NCI-H748 (cell line): ENCODE measurements at regions not wholly inside any gene's neighbourhood (a gene's known extent, or its start where the extent isn't known, plus 50 kb on each side); places are given as distances from the start of the nearest gene placed in this dataset.

Experiments used
- DNase-seq: peaks from one replicate; lab custom pipeline; 2025; ENCODE audit not compliant: unreplicated experiment; lab: John Stamatoyannopoulos, UW

- DNase-seq: no peak
Measured at GRCh38 chr2:12274591-12274990, 442.1 kb upstream of the TRIB2 start.

- no peak for DNase-seq
Measured at GRCh38 chr2:12277241-12278034, 439.3 kb upstream of the TRIB2 start.

DNA sequence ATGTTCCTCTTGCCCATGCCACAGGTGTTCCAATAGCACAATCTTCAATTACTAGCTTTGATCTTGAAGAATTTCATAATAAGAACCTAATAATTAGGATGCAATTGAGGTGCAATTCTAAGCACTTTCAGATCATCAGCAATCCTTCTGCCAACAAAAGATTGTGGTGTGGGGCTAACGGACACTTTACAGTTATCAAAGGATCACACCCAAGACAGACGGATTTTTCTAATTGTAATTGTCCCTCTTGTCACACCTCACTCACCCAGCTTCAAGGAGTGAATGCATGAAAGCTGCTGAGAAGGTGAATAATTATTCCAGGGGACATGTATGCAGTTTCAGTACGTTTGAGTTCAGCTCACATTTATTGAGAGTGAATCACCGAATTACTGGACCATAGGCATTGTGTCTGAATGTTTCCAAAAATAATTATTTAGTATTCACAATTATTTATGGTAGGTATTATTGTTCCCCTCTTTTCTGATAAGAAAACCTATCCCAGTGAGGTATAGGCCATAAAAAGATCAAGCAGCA lies 438.5 kb upstream of the TRIB2 start:
- no peak for DNase-seq

GRCh38 chr2:12282780-12283695 lies 433.7 kb upstream of the TRIB2 start:
- DNase-seq: no peak

- DNase-seq: no peak
Measured at GRCh38 chr2:12284037-12284436, 432.7 kb upstream of the TRIB2 start.

- DNase-seq: no peak
Measured at GRCh38 chr2:12284487-12284886, 432.2 kb upstream of the TRIB2 start.

DNA sequence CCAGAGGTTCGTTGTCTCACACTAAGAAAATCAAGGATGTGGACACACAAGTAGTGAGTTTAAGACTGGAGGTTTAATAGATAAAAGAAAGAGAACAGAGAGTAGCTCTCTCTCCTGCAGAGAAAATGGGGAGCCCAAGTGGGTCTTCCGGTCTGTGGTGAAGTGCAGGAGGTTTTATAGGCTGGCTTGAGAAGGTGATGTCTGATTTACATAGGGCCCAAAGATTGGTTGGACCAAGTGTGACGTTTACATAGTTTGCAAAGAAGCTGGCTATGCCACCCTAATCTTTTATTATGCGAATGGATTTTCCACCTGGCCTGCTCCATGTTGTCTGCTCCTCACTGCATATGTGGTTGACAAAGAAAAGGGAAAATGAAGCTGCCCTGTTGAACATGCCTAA lies 430.4 kb upstream of the TRIB2 start:
- peak; percentile 9 for DNase-seq

- no peak for DNase-seq
Measured at GRCh38 chr2:12287220-12287751, 429.4 kb upstream of the TRIB2 start.

GRCh38 chr2:12288048-12288447 lies 428.7 kb upstream of the TRIB2 start:
- DNase-seq: no peak

DNA sequence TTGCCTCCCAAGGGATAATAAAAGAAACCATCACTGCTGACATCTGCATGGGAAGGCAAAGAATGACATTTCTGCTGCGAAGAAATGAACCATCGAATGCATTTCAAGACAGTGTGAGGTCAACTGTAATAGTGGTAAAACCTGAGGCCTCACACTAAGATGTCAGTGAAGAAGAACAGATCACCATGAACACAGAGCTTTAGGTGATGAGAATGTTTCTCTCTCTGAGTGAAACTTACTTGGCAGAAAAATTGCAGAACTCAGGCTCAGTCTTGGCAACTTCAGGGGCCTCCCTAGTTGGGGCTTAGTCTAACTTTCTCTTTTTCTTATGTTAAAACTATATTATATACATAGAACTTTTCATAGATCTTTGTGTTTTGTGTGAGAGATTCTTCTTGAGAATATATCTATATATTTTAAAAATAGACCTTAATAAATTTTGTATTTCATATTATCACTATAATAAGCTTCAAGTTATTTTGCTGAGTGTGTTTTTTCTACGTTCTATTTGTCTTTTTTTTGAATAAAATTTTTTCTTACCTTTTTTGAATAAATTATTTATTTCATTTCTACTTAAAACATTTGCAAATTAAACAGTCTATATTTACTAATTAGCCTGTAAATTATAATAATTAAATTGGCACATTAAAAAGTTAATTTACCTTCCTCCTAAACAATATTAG lies 427.5 kb upstream of the TRIB2 start:
- no peak for DNase-seq

GRCh38 chr2:12291303-12291702 lies 425.4 kb upstream of the TRIB2 start:
- DNase-seq: no peak

DNA sequence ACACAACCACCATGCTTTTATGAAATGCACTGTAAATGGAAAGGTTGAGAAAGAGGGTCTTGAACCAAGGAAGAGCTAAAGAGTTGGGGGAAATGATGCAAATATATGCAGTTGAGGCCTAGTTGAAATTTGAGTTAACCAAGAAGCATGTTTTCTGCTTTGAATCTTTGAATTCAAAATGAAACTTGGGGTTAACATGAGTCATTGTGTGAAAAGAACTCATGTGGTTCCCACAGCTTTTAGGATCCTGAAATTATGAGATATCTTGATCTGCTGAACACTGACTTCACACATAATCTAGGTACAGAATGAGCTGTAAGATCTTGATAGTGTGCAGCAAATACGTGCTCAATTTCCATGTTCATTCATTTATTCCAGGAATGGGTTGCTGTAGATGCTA lies 422.9 kb upstream of the TRIB2 start:
- DNase-seq: no peak

DNA sequence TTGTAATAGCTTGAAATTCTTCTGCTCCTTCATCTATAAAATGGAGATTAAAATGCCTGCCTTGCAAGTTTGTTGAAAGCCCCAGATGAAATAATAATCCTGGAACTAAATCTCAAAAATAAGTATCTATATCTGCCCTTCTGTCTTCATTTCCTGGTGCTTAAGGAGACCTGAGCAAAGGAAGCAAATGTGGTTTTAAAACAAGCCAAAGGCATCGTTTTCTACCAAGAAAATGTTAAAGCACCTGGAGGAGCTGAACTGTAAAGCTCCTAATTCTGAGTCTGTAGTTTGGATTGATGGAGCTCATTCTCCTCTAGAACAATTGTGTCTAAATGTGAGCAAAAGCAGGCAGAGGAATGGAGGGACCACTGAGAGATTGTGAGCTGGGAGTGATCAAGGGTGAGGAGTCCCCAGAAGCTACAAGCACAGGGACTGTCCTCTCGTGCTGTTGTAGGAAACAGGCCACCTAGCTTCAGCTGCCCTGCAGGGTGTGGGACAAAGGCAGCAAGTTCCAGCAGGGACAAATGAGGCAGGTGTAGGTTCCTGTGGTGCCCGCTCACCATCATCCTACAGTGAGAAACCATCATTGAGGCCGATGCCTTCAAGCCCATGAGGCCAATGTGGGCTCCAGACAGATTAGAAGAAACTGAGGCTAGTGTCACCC lies 420.7 kb upstream of the TRIB2 start:
- DNase-seq: no peak

- DNase-seq: no peak
Measured at GRCh38 chr2:12296915-12297314, 419.8 kb upstream of the TRIB2 start.

DNA sequence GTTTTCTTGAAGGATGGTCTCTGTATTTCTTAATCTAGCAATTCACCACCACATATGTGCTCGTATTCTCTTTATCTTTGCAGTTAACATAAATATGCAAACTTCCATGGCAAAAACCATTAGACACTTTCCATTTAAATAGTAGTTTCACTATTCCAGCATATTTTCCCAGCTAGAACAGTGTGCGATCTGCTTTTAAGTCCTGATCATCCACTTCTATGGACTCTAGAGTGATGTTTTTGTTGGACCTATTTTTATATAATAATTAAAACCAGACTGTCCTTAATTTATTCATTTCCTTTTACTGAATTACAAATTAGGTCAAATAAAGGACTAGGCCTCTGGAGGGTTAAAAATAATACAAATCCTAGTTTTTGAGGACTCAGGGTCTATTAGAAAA lies 418.4 kb upstream of the TRIB2 start:
- DNase-seq: no peak

DNA sequence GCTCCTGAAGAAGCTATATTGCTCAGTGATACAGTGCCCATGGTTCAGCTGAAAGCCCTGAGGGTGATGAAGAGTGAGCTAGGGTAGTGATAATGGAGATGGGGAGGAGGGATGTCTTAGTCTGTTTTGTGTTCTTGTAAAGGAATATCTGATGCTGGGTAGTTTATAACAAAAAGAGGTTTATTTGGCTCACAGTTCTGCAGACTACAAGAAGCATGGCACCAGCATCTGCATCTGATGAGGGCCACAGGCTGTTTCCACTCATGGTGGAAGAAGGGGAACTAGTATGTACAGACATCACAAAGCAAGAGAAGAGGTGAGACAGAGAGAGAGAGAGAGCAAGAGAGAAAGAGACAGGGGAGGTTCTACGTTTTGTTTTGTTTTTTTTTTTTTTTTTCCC lies 417.3 kb upstream of the TRIB2 start:
- no peak for DNase-seq

DNA sequence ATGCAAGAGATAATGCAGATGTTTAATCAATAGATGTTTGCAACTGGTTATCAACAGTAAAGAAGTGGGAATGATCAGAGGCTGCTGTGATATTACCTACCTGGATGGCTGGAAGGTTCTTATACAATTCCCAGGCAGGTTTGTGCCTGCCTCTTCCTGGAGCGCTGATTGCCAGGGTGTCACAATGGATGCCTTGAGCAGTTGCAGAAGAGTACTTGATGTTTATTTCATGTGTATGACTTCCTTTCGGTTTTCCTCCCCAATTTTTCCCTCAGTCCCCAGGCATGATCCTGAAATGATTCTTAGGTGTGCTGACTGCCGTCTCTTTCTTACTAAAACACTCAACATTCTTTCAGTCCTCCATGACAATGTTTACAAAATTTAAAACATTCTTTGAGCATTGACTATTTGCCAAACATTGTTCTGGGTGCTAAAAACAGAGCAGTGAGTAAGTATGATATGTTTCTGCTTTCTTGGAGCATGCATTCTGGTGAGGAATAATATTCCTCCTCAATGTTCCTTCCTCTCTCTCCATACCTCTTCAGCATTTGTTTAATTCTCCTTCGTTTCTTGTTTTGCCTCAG lies 416.6 kb upstream of the TRIB2 start:
- no peak for DNase-seq

DNA sequence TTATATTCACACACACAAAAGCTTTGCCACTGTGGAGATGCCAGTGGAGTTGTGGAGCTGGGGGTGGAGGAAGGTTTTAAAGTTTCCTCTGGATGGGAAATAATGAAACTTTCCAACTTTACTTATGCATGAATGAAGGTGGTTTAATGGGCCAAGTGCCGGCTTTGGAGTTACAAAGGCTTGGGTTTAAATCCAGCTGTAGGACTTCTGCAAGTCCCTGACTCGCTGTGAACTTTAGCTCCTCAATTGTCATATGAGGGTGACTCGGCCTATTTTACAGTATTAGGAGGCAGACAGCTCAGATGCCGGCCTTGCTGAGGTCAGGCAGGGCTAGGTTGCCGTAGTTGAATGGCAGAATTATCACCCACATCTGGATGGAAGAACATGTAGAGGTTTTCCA lies 415.8 kb upstream of the TRIB2 start:
- no peak for DNase-seq

DNA sequence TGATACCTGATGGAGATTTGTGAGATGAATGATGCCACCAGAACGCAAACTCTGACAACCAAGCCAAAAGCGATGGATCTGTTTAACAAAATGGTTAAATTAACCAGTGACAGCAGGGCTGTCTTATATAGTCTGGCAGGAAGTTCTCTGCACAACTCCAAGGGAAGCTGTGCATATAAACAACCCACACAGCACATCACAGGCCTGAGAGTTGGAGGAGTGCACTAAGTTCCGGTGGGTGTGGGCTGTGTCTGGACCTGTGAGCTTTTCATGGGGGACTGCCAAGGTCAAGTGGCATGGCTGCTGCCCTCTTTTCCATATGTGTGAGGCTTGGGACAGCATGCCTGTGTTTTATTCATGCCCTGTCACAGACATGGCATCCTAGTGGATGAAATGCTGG lies 414.6 kb upstream of the TRIB2 start:
- no peak for DNase-seq

GRCh38 chr2:12302691-12303090 lies 414.0 kb upstream of the TRIB2 start:
- DNase-seq: no peak
